Activated CD8-positive, alpha-beta T cell treated with anti-CD3 and anti-CD28 coated beads for 36 hours (primary cell): ENCODE measurements at regions not wholly inside any gene's neighbourhood (a gene's known extent, or its start where the extent isn't known, plus 50 kb on each side); places are given as distances from the start of the nearest gene placed in this dataset.

ENCODE experiments used
- ATAC-seq: fragments of 200-7000 bp; cut with Tn5 transposase; one replicate; pipeline ENCODE4 v1.10.0; 2021; ENCODE audit warnings: mild to moderate bottlenecking, moderate library complexity
- CTCF ChIA-PET: fragments of 350-600 bp; sonication (Branson Sonifier 250); formaldehyde crosslinking; loops from one replicate; lab custom pipeline; 2021; ENCODE audit warnings: antibody characterized with exemption; lab: Charles Lee
- POLR2A ChIA-PET: fragments of 350-600 bp; sonication (Branson Sonifier 250); formaldehyde crosslinking; loops from one replicate; lab custom pipeline; 2021; ENCODE audit warnings: antibody characterized with exemption; lab: Charles Lee
- DNase-seq: peaks from one replicate; pipeline ENCODE4 v3.0.0-alpha.2; 2020
- H3K27ac Mint-ChIP-seq: one replicate; pipeline ENCODE4 v1.8.0; 2021; ENCODE audit warnings: mild to moderate bottlenecking, mixed read lengths
- H3K27me3 Mint-ChIP-seq: one replicate; pipeline ENCODE4 v1.8.0; 2021; ENCODE audit warnings: mixed read lengths
- H3K36me3 Mint-ChIP-seq: one replicate; pipeline ENCODE4 v1.8.0; 2021; ENCODE audit warnings: low read depth, mixed read lengths
- H3K4me1 Mint-ChIP-seq: one replicate; pipeline ENCODE4 v1.8.0; 2021; ENCODE audit warnings: low read depth, mixed read lengths
- H3K4me3 Mint-ChIP-seq: one replicate; pipeline ENCODE4 v1.8.0; 2021; ENCODE audit warnings: mild to moderate bottlenecking, moderate library complexity, mixed read lengths
- H3K9me3 Mint-ChIP-seq: one replicate; pipeline ENCODE4 v1.8.0; 2021; ENCODE audit warnings: mixed read lengths
- intact Hi-C: fragments of 100-400 bp; cut with micrococcal nuclease; formaldehyde crosslinking; loops from one replicate; pipeline ENCODE4 v1.10.0; 2022
- TF ChIP-seq, protein P1 (sequence below): fragments of 200-600 bp; IDR thresholded peaks from one replicate; pipeline ENCODE4 v1.8.0; 2022; ENCODE audit warnings: antibody characterized with exemption, mild to moderate bottlenecking

DNA sequence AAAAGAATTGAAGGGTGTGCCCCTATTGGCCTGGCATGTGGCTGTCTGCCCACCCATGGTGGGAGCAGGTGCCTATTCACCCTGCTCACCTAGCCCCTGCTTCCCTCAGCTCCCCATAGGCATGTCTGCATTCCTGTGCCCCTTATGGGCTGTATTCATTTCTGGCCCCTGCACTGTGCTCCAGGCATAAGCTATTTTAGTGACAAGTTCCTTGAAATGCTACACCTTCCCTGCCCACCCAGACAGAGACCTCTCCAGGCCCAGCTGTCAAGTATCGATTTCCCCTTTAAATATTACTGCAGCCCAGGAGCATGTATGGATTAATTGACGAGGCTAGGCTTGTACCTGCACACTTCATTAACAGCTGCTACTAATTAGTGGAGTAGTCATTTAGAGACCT, 235.4 kb downstream of the RPS24 start:
- Mint-ChIP-seq H3K4me1 (no peaks in the 10 kb centered on the region), H3K27ac (no peak overlapping the region), H3K4me3 (no peak overlapping the region), H3K27me3 (no peaks in the 10 kb centered on the region), H3K36me3 (no peaks in the 10 kb centered on the region), H3K9me3 (no peaks in the 10 kb centered on the region)
- ATAC-seq (no peak), DNase-seq (no peak)
- TF ChIP-seq, protein P1, sequence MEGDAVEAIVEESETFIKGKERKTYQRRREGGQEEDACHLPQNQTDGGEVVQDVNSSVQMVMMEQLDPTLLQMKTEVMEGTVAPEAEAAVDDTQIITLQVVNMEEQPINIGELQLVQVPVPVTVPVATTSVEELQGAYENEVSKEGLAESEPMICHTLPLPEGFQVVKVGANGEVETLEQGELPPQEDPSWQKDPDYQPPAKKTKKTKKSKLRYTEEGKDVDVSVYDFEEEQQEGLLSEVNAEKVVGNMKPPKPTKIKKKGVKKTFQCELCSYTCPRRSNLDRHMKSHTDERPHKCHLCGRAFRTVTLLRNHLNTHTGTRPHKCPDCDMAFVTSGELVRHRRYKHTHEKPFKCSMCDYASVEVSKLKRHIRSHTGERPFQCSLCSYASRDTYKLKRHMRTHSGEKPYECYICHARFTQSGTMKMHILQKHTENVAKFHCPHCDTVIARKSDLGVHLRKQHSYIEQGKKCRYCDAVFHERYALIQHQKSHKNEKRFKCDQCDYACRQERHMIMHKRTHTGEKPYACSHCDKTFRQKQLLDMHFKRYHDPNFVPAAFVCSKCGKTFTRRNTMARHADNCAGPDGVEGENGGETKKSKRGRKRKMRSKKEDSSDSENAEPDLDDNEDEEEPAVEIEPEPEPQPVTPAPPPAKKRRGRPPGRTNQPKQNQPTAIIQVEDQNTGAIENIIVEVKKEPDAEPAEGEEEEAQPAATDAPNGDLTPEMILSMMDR, result no peak
- intact Hi-C loops, result no loop called here
- CTCF ChIA-PET, result no interaction called here
- POLR2A ChIA-PET, result interaction anchor here (0.6 to 0.7 kb wide), 2 partner anchors 56 to 407 kb away, joined by 3 read pairs; no protein-coding TSS in a partner anchor

DNA sequence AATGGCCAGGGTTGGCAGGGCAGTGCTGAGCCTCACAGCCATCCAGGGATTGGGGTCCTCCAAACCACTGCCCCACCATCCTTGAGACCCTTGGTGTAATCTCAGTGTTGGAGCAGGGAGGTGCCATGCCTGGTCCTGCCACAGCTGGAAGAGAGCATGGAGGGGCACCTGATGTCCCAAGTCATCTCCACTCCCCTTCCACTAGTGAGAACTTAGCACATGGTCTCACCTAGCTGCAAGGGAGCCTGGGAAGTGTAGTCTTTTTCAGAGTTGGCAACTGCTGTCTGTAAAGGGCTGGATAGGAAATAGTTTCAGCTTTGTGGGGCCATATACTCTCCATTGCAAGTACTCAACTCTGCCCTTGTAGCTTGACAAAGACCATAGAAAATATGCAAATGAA, 238.7 kb downstream of the RPS24 start:
- Mint-ChIP-seq H3K36me3 (no peaks in the 10 kb centered on the region), H3K27ac (no peak overlapping the region), H3K27me3 (no peaks in the 10 kb centered on the region), H3K9me3 (no peaks in the 10 kb centered on the region), H3K4me3 (no peak overlapping the region), H3K4me1 (no peaks in the 10 kb centered on the region)
- intact Hi-C loops, result no loop called here
- no peak for DNase-seq
- ChIA-PET POLR2A (no interaction called here), CTCF (no interaction called here)
- TF ChIP-seq, protein P1, result no peak
- no peak for ATAC-seq

DNA sequence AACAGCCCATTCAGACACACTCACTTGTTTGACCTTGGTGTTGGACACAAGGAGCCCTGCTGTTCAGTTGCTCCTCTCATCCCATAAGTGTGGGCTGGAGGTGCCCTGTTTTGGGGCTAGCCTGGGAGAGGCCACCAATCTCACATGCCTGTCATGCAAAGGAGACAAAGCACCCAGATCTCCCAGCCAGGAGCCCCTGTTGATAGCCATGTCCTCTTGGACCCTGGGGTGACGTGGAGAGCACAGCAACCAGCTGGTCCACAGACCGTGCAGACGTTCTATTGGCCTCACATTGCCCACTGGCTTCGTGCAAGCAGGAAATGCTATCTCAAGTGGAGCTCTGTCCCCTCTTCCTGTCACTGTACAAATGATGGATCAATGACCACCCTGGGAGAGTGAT, 240.8 kb downstream of the RPS24 start:
- Mint-ChIP-seq H3K27me3 (no peaks in the 10 kb centered on the region), H3K4me1 (no peaks in the 10 kb centered on the region), H3K36me3 (no peaks in the 10 kb centered on the region), H3K4me3 (no peak overlapping the region), H3K9me3 (no peaks in the 10 kb centered on the region), H3K27ac (no peak overlapping the region)
- no peak for DNase-seq
- TF ChIP-seq, protein P1, result no peak
- CTCF ChIA-PET, result no interaction called here
- POLR2A ChIA-PET, result no interaction called here
- no peak for ATAC-seq
- intact Hi-C loops, result no loop called here

DNA sequence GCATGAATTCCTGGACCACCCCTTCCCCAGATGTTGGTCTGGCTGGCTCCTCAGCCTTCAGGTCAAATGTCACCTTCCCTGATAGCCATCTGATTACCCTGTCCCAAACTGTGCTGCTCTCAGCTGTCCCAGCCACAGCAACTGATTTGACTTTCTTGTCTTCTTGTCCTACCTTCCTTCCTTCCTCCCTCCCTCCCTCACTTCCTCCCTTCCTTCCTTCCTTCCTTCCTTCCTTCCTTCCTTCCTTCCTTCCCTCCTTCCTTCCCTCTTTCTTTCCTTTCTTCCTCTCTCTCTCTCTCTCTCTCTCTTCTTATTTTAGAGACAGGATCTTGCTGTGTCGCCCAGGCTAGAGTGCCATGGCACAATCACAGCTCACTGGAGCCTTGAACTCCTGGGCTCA, 242.5 kb downstream of the RPS24 start:
- ChIA-PET POLR2A (no interaction called here), CTCF (no interaction called here)
- ATAC-seq (no peak), DNase-seq (no peak)
- Mint-ChIP-seq H3K9me3 (no peaks in the 10 kb centered on the region), H3K27me3 (no peaks in the 10 kb centered on the region), H3K4me1 (no peaks in the 10 kb centered on the region), H3K4me3 (no peak overlapping the region), H3K27ac (no peak overlapping the region), H3K36me3 (no peaks in the 10 kb centered on the region)
- intact Hi-C loops, result no loop called here
- TF ChIP-seq, protein P1, result no peak

DNA sequence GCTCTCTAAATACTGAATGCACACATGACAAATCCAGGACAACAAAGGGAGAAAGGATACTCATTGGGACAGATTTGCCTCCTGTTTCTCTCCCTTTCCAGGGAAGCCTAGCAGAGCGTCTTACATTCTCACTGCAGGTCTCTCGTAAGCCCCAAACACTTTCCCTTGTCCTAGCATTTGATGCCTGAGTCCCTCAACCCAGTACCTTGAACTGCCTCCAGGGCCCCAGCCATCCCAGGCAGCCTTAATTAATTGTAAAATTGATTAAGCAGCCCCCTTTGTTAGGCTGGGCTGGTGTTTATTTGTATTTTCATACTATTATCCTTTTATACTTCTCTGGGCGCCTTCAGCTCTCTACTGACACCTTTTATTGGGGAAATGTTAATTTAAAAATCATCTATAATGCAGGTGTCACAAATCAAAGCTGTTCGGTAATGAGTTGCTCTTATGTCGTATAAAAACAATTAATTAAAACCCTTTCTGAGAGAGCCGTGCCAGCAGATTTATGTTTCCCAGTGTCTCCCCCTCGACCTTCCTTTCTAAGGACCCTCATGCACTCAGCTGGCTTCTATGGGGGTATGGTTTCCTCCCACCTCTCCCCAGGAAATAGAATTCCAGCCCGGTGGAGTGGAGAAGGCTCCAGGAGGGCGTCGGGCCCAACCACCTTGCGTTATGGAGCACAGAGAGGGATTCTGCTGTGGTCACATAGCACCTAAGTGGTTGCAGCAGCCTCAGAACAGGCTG, 243.8 kb downstream of the RPS24 start:
- intact Hi-C loops, result no loop called here
- ChIA-PET POLR2A (no interaction called here), CTCF (no interaction called here)
- Mint-ChIP-seq H3K27ac (no peak overlapping the region), H3K4me1 (no peaks in the 10 kb centered on the region), H3K27me3 (no peaks in the 10 kb centered on the region), H3K36me3 (no peaks in the 10 kb centered on the region), H3K9me3 (no peaks in the 10 kb centered on the region), H3K4me3 (no peak overlapping the region)
- DNase-seq, result no peak
- TF ChIP-seq, protein P1, result no peak
- ATAC-seq, result no peak
